HG02759 (cell line): ENCODE measurements at regions not wholly inside any gene's neighbourhood (a gene's known extent, or its start where the extent isn't known, plus 50 kb on each side); places are given as distances from the start of the nearest gene placed in this dataset.
A peak's percentile ranks its signal among the peaks of the same experiment; 100 is the strongest.

Source experiments
- ATAC-seq: cut with Tn5 transposase; IDR thresholded peaks from one replicate; pipeline ENCODE4 v1.9.1; 2021; ENCODE audit warnings: mild to moderate bottlenecking, moderate library complexity; ENCODE audit not compliant: unreplicated experiment

- ATAC-seq, result peak; percentile 49
Measured at GRCh38 chr11:13062115-13062514, 53.0 kb downstream of the RASSF10 start.

GRCh38 chr11:13064593-13064992 is 55.5 kb downstream of the RASSF10 start:
- no peak for ATAC-seq

GRCh38 chr11:13065200-13065787 is 56.2 kb downstream of the RASSF10 start:
- no peak for ATAC-seq

GRCh38 chr11:13068211-13068610 is 59.1 kb downstream of the RASSF10 start:
- no peak for ATAC-seq

- ATAC-seq, result no peak
Measured at GRCh38 chr11:13073119-13073981, 64.2 kb downstream of the RASSF10 start.

- no peak for ATAC-seq
Measured at GRCh38 chr11:13074714-13075464, 65.8 kb downstream of the RASSF10 start.

- no peak for ATAC-seq
Measured at GRCh38 chr11:13076961-13077360, 67.8 kb downstream of the RASSF10 start.

- ATAC-seq, result no peak
Measured at GRCh38 chr11:13080861-13081260, 71.7 kb downstream of the RASSF10 start.

GRCh38 chr11:13082588-13082987 is 73.5 kb downstream of the RASSF10 start:
- no peak for ATAC-seq

GRCh38 chr11:13090228-13090708 is 81.2 kb downstream of the RASSF10 start:
- ATAC-seq, result no peak

GRCh38 chr11:13091373-13091772 is 82.3 kb downstream of the RASSF10 start:
- no peak for ATAC-seq

GRCh38 chr11:13091804-13092203 is 82.7 kb downstream of the RASSF10 start:
- ATAC-seq, result no peak

- no peak for ATAC-seq
Measured at GRCh38 chr11:13094930-13095687, 86.0 kb downstream of the RASSF10 start.

- ATAC-seq, result no peak
Measured at GRCh38 chr11:13098063-13098462, 88.9 kb downstream of the RASSF10 start.

GRCh38 chr11:13098616-13099289 is 89.6 kb downstream of the RASSF10 start:
- no peak for ATAC-seq

GRCh38 chr11:13101644-13102512 is 92.8 kb downstream of the RASSF10 start:
- peak; percentile 46 for ATAC-seq

- ATAC-seq, result no peak
Measured at GRCh38 chr11:13102513-13102840, 93.4 kb downstream of the RASSF10 start.

GRCh38 chr11:13102865-13103539 is 93.9 kb downstream of the RASSF10 start:
- ATAC-seq, result no peak
